ENCODE measurements at regions not wholly inside any gene's neighbourhood (a gene's known extent, or its start where the extent isn't known, plus 50 kb on each side); places are given as distances from the start of the nearest gene placed in this dataset.

GRCh38 chr14:55813630-55814029, 233.6 kb downstream of the KTN1 start:
- no peak for TF ChIP-seq CTCF (conservative IDR thresholded peaks at IDR 0.05; ENCODE audit: control insufficient read depth, insufficient read depth, low read depth, low read length)
- no peak for DNase-seq (ENCODE audit: low read depth)
- H3K4me3 ChIP-seq (ENCODE audit: control insufficient read depth, low read depth, low read length), result no peak overlapping the region

- DNase-seq (ENCODE audit: low read depth), result peak; percentile 19
Observed at GRCh38 chr14:55814064-55814463, 234.1 kb downstream of the KTN1 start.

GRCh38 chr14:55814873-55815272, 234.9 kb downstream of the KTN1 start:
- peak; percentile 22 for DNase-seq (ENCODE audit: low read depth)
- no peak overlapping the region for H3K4me3 ChIP-seq (ENCODE audit: control insufficient read depth, low read depth, low read length)
- TF ChIP-seq CTCF (conservative IDR thresholded peaks at IDR 0.05; ENCODE audit: control insufficient read depth, insufficient read depth, low read depth, low read length), result no peak

More at GRCh38 chr14:55814064-55814463, 234.1 kb downstream of the KTN1 start:
- H3K4me3 ChIP-seq (ENCODE audit: control insufficient read depth, low read depth, low read length), result no peak overlapping the region
- no peak for TF ChIP-seq CTCF (conservative IDR thresholded peaks at IDR 0.05; ENCODE audit: control insufficient read depth, insufficient read depth, low read depth, low read length)

- TF ChIP-seq CTCF (conservative IDR thresholded peaks at IDR 0.05; ENCODE audit: control insufficient read depth, insufficient read depth, low read depth, low read length), result no peak
- no peak overlapping the region for H3K4me3 ChIP-seq (ENCODE audit: control insufficient read depth, low read depth, low read length)
- DNase-seq (ENCODE audit: low read depth), result no peak
Observed at GRCh38 chr14:55816225-55816624, 236.2 kb downstream of the KTN1 start.

- no peak for TF ChIP-seq CTCF (conservative IDR thresholded peaks at IDR 0.05; ENCODE audit: control insufficient read depth, insufficient read depth, low read depth, low read length)
- H3K4me3 ChIP-seq (ENCODE audit: control insufficient read depth, low read depth, low read length), result no peak overlapping the region
- DNase-seq (ENCODE audit: low read depth), result no peak
Observed at GRCh38 chr14:55819610-55820304, 239.8 kb downstream of the KTN1 start.

- no peak overlapping the region for H3K4me3 ChIP-seq (ENCODE audit: control insufficient read depth, low read depth, low read length)
- no peak for TF ChIP-seq CTCF (conservative IDR thresholded peaks at IDR 0.05; ENCODE audit: control insufficient read depth, insufficient read depth, low read depth, low read length)
- DNase-seq (ENCODE audit: low read depth), result no peak
Observed at GRCh38 chr14:55822906-55823305, 242.9 kb downstream of the KTN1 start.

Measured in fibroblast of mammary gland (primary cell).